ENCODE measurements at regions not wholly inside any gene's neighbourhood (a gene's known extent, or its start where the extent isn't known, plus 50 kb on each side); places are given as distances from the start of the nearest gene placed in this dataset.

- Histone ChIP-seq H3K9ac (ENCODE audit: low read length) (no peak overlapping the region), H2AFZ (ENCODE audit: insufficient read depth, low read depth, low read length, poor library complexity, severe bottlenecking) (no peak overlapping the region), H3K9me3 (ENCODE audit: control extremely low read depth in 1 of 3, control insufficient read depth in 2 of 3, insufficient read depth in 1 of 3, low read length in 2 of 3) (no peaks in the 10 kb centered on the region), H3K4me1 (ENCODE audit: control insufficient read depth in 2 of 2, insufficient read depth in 2 of 2, low read length in 2 of 2) (no peaks in the 10 kb centered on the region), H3K79me2 (ENCODE audit: control insufficient read depth, insufficient read depth, low read length) (no peaks in the 10 kb centered on the region), H3K27me3 (replicated peaks in 1 of 4; ENCODE audit: control extremely low read depth in 1 of 4, control insufficient read depth in 3 of 4, insufficient read depth in 4 of 4, low read length in 3 of 4) (peaks cover 0 to 2% (median 0%) of the 10 kb centered on the region in 4 experiments), H4K20me1 (ENCODE audit: control insufficient read depth, insufficient read depth, low read length, poor library complexity, severe bottlenecking) (no peaks in the 10 kb centered on the region), H3K27ac (ENCODE audit: low read length in 2 of 2) (no peak overlapping the region), H3K4me2 (replicated peaks; ENCODE audit: low read depth, low read length, poor library complexity, severe bottlenecking) (no peak overlapping the region), H3K36me3 (replicated peaks in 1 of 2; ENCODE audit: control extremely low read depth in 1 of 2, control insufficient read depth in 1 of 2, extremely low read depth in 1 of 2, insufficient read depth in 2 of 2, low read length in 1 of 2) (peaks cover 0 to 1% of the 10 kb centered on the region in 2 experiments), H3K4me3 (ENCODE audit: control extremely low read depth in 1 of 5, extremely low read depth in 1 of 5, insufficient read depth in 1 of 5, low read depth in 2 of 5, low read length in 4 of 5) (peak overlapping the region in 1 of 5 experiments; percentile 25)
- ChIA-PET POLR2A (no interaction called here), CTCF (no interaction called here)
- DNase-seq (no peak), ATAC-seq (ENCODE audit: low read depth) (no peak)
- Mint-ChIP-seq H3K9me3 (ENCODE audit: insufficient read depth) (no peaks in the 10 kb centered on the region), H3K27me3 (no peaks in the 10 kb centered on the region), H3K27ac (no peak overlapping the region), H3K4me3 (no peak overlapping the region), H3K4me1 (no peaks in the 10 kb centered on the region)
- 76% methylated on average over 7 of the region's 7 CpGs for WGBS (ENCODE audit: insufficient coverage)
- intact Hi-C loops (cut with micrococcal nuclease) = no loop called here
- TF ChIP-seq EZH2 (IDR thresholded peaks at IDR 0.05; ENCODE audit: borderline replicate concordance, insufficient read depth, low read depth, low read length, poor library complexity, severe bottlenecking) = no peak
- no peak for TF ChIP-seq CTCF (IDR thresholded peaks at IDR 0.05)
Measured at GRCh38 chr10:29688230-29688661, 53.5 kb upstream of the SVIL start.

GRCh38 chr10:29687421-29688164 is 52.8 kb upstream of the SVIL start:
- CTCF ChIA-PET = no interaction called here
- Histone ChIP-seq H3K27ac (ENCODE audit: low read length in 2 of 2) (no peak overlapping the region), H2AFZ (ENCODE audit: insufficient read depth, low read depth, low read length, poor library complexity, severe bottlenecking) (no peak overlapping the region), H4K20me1 (ENCODE audit: control insufficient read depth, insufficient read depth, low read length, poor library complexity, severe bottlenecking) (no peaks in the 10 kb centered on the region), H3K9me3 (ENCODE audit: control extremely low read depth in 1 of 3, control insufficient read depth in 2 of 3, insufficient read depth in 1 of 3, low read length in 2 of 3) (no peaks in the 10 kb centered on the region), H3K36me3 (replicated peaks in 1 of 2; ENCODE audit: control extremely low read depth in 1 of 2, control insufficient read depth in 1 of 2, extremely low read depth in 1 of 2, insufficient read depth in 2 of 2, low read length in 1 of 2) (peaks cover 0 to 1% of the 10 kb centered on the region in 2 experiments), H3K4me1 (ENCODE audit: control insufficient read depth in 2 of 2, insufficient read depth in 2 of 2, low read length in 2 of 2) (no peaks in the 10 kb centered on the region), H3K9ac (ENCODE audit: low read length) (no peak overlapping the region), H3K4me2 (replicated peaks; ENCODE audit: low read depth, low read length, poor library complexity, severe bottlenecking) (no peak overlapping the region), H3K79me2 (ENCODE audit: control insufficient read depth, insufficient read depth, low read length) (no peaks in the 10 kb centered on the region), H3K27me3 (replicated peaks in 1 of 4; ENCODE audit: control extremely low read depth in 1 of 4, control insufficient read depth in 3 of 4, insufficient read depth in 4 of 4, low read length in 3 of 4) (peaks cover 0 to 2% (median 0%) of the 10 kb centered on the region in 4 experiments), H3K4me3 (ENCODE audit: control extremely low read depth in 1 of 5, extremely low read depth in 1 of 5, insufficient read depth in 1 of 5, low read depth in 2 of 5, low read length in 4 of 5) (peak overlapping the region in 1 of 5 experiments; percentile 25)
- Mint-ChIP-seq H3K9me3 (ENCODE audit: insufficient read depth) (no peaks in the 10 kb centered on the region), H3K27ac (no peak overlapping the region), H3K4me3 (no peak overlapping the region), H3K27me3 (no peaks in the 10 kb centered on the region), H3K4me1 (peaks cover 3% of the 10 kb centered on the region)
- 94% methylated on average over 5 of the region's 10 CpGs for WGBS (ENCODE audit: insufficient coverage)
- ATAC-seq (ENCODE audit: low read depth) (no peak), DNase-seq (no peak)
- POLR2A ChIA-PET = no interaction called here
- intact Hi-C loops (cut with micrococcal nuclease) = no loop called here
- no peak for TF ChIP-seq EZH2 (IDR thresholded peaks at IDR 0.05; ENCODE audit: borderline replicate concordance, insufficient read depth, low read depth, low read length, poor library complexity, severe bottlenecking)
- TF ChIP-seq CTCF (IDR thresholded peaks at IDR 0.05) = no peak

All from B cell (primary cell).